Stomach (tissue), 8 donors: ENCODE measurements at regions not wholly inside any gene's neighbourhood (a gene's known extent, or its start where the extent isn't known, plus 50 kb on each side); places are given as distances from the start of the nearest gene placed in this dataset.

Source experiments
- DNase-seq, 2 donors: peaks; one replicate each; pipeline versions ENCODE4 v3.0.0 to v3.0.0-alpha.2; 2013 to 2019
- H3K27ac ChIP-seq, 5 donors: fragments of 200-600 bp in 4 of 5; sonication (generic) in 4 of 5; one replicate each; pipeline ENCODE4 v1.5.1; 2013 to 2019; ENCODE audit warnings: mild to moderate bottlenecking in 1 of 5, moderate library complexity in 1 of 5
- H3K27me3 ChIP-seq, 3 donors: fragments of 200-600 bp; sonication (generic); one replicate each; pipeline ENCODE4 v1.5.1; 2017 to 2019; ENCODE audit warnings: mixed run types in 1 of 3
- H3K36me3 ChIP-seq, 4 donors: fragments of 200-600 bp; sonication (generic); 1 replicate in 3 of 4; 2 replicates in 1 of 4; pipeline ENCODE4 v1.5.1; 2016 to 2019
- H3K4me1 ChIP-seq, 4 donors: fragments of 200-600 bp; sonication (generic); one replicate each; pipeline ENCODE4 v1.5.1; 2016 to 2019
- H3K4me3 ChIP-seq, 4 donors: fragments of 200-600 bp; sonication (generic) in 3 of 4; one replicate each; pipeline ENCODE4 v1.5.1; 2016 to 2019; ENCODE audit warnings: mild to moderate bottlenecking in 1 of 4
- H3K9me3 ChIP-seq, 4 donors: fragments of 200-600 bp; sonication (generic); one replicate each; pipeline ENCODE4 v1.5.1; 2016 to 2019
- EP300 ChIP-seq: sonication (generic); formaldehyde crosslinking; IDR thresholded peaks from one replicate; pipeline ENCODE4 v1.6.1; 2017; ENCODE audit warnings: antibody characterized with exemption
- POLR2A ChIP-seq, 4 donors: fragments of 450-650 bp; IDR thresholded peaks; one replicate each; pipeline ENCODE4 v1.6.1; 2016; ENCODE audit warnings: antibody characterized with exemption in 4 of 4, control low read depth in 2 of 4, mild to moderate bottlenecking in 1 of 4, moderate library complexity in 1 of 4
- POLR2AphosphoS5 ChIP-seq, 3 donors: sonication (generic); formaldehyde crosslinking; IDR thresholded peaks; one replicate each; pipeline ENCODE4 v1.6.1; 2016; ENCODE audit warnings: antibody characterized with exemption in 3 of 3
- WGBS, 5 donors: extraction: QIAGEN DNeasy Blood & Tissue Kit in 3 of 5; methylation state at CpG; one replicate each; pipeline versions ENCODE4 v1.1.5 to v1.1.7; 2013 to 2018; 5-methylcytosine and 5-hydroxymethylcytosine counted together
- intact Hi-C: fragments of 100-400 bp; cut with DNase I; formaldehyde crosslinking; loops from one replicate; pipeline ENCODE4 v1.15.1; 2023; ENCODE audit warnings: low total_unique reads
- TF ChIP-seq, protein P1 (sequence below), 7 experiments: fragments of 450-650 bp in 4 of 7; fragments of 200-600 bp in 3 of 7; sonication (generic) in 3 of 7; IDR thresholded peaks; one replicate each; pipeline ENCODE4 v1.5.1; 2016 to 2019; ENCODE audit warnings: antibody characterized with exemption in 7 of 7, control low read depth in 2 of 7, mild to moderate bottlenecking in 1 of 7
- donor health status: healthy with polysubstance abuse.
- donor health status: Bipolar disorder and iron deficiency.
- donor health status: healthy.

DNA sequence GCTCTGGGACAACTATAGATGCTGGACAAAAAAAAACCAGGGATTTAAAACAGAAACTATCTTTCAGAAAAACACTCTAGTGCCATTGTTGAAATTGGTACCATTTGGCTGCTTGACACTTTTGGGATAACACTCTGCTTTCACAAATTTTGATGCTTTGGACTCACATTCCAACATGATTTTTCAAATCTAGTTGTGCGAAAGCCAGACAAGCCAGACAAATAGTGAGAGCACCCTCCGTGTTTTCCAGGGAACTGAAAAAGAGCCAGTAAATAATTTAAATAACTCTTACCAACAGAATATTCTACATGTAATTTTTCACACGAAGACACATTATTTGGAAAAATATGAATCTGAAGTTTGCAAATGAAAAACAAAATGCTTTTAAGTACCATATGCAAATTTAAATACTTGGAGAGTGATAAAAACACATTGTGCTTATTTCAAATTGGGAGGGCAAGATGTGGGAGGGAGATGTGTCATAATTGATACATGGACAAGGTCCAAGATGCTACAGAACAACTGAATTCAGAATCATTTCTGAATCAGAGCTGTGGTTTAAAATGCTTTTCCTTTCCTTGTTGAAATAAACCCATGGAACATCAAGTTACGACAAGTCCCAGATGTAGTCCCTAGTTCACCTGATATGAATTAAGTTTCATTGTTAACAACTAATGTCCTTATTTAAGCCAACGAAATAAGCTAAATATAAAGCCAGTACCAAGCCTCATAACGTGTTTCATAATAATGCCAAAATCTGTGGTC lies 144.2 kb upstream of the SOX2 start:
- H3K4me3 ChIP-seq, result no peak overlapping the region
- no peaks in the 10 kb centered on the region for H3K27me3 ChIP-seq
- 69 to 86% (median 74%) methylated on average over 6 of the region's 6 CpGs for WGBS, 5 donors
- no peak overlapping the region for H3K27ac ChIP-seq
- no peaks in the 10 kb centered on the region for H3K4me1 ChIP-seq
- no peak for DNase-seq
- H3K36me3 ChIP-seq, result no peaks in the 10 kb centered on the region
- TF ChIP-seq EP300 (no peak), POLR2A (IDR thresholded peaks at IDR 0.05) (no peak), POLR2AphosphoS5 (IDR thresholded peaks at IDR 0.05) (no peak)
- TF ChIP-seq, protein P1, sequence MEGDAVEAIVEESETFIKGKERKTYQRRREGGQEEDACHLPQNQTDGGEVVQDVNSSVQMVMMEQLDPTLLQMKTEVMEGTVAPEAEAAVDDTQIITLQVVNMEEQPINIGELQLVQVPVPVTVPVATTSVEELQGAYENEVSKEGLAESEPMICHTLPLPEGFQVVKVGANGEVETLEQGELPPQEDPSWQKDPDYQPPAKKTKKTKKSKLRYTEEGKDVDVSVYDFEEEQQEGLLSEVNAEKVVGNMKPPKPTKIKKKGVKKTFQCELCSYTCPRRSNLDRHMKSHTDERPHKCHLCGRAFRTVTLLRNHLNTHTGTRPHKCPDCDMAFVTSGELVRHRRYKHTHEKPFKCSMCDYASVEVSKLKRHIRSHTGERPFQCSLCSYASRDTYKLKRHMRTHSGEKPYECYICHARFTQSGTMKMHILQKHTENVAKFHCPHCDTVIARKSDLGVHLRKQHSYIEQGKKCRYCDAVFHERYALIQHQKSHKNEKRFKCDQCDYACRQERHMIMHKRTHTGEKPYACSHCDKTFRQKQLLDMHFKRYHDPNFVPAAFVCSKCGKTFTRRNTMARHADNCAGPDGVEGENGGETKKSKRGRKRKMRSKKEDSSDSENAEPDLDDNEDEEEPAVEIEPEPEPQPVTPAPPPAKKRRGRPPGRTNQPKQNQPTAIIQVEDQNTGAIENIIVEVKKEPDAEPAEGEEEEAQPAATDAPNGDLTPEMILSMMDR (IDR thresholded peaks at IDR 0.05), result no peak
- no peaks in the 10 kb centered on the region for H3K9me3 ChIP-seq
- intact Hi-C loops, result no loop called here

DNA sequence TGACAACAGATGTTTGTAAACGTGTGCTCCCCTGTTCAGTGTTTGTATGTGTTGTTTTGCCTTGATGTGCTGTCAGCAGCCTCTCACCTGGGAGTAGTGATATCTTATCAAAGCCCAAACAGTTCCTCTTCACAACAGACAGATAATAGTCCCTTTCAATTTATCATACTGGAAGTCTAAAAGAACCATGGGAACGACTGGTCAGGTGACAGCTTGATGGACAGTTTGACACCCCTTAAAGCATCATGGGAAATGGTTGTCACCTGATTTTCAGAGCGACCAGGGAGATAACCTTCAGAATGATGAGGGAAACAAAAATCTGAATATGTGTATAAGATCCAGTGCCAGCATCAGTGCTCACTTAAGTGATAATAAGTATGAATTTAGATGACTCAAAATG lies 146.3 kb upstream of the SOX2 start:
- Histone ChIP-seq H3K4me1 (no peaks in the 10 kb centered on the region), H3K36me3 (no peaks in the 10 kb centered on the region), H3K27ac (no peak overlapping the region), H3K4me3 (no peak overlapping the region), H3K9me3 (no peaks in the 10 kb centered on the region), H3K27me3 (no peaks in the 10 kb centered on the region)
- TF ChIP-seq POLR2AphosphoS5 (IDR thresholded peaks at IDR 0.05) (no peak), POLR2A (IDR thresholded peaks at IDR 0.05) (no peak), EP300 (no peak)
- TF ChIP-seq, protein P1 (IDR thresholded peaks at IDR 0.05), result no peak
- DNase-seq, result no peak
- 20 to 40% (median 30%) methylated on average over 3 of the region's 3 CpGs for WGBS, 5 donors
- intact Hi-C loops, result no loop called here

DNA sequence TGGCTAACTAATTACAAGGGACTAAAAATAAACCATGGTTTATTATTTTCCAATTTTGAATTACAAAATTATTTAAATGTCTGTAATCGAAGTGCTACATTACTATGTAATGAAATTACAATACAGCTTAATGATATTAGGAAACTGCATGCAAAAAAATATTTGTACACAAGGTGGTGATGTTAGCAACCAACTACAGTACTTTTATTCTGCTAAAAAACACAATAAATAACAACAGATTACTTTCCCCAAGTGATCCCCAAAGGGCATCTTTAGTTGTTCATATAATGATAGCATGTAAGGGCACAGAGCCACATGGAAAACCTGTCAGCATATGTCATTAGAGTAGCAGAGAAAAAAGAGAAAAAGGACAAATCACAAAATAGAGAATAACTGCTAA lies 147.5 kb upstream of the SOX2 start:
- intact Hi-C loops, result no loop called here
- WGBS, 5 donors, result 64 to 89% (median 73%) methylated on average over 1 of the region's 1 CpG

DNA sequence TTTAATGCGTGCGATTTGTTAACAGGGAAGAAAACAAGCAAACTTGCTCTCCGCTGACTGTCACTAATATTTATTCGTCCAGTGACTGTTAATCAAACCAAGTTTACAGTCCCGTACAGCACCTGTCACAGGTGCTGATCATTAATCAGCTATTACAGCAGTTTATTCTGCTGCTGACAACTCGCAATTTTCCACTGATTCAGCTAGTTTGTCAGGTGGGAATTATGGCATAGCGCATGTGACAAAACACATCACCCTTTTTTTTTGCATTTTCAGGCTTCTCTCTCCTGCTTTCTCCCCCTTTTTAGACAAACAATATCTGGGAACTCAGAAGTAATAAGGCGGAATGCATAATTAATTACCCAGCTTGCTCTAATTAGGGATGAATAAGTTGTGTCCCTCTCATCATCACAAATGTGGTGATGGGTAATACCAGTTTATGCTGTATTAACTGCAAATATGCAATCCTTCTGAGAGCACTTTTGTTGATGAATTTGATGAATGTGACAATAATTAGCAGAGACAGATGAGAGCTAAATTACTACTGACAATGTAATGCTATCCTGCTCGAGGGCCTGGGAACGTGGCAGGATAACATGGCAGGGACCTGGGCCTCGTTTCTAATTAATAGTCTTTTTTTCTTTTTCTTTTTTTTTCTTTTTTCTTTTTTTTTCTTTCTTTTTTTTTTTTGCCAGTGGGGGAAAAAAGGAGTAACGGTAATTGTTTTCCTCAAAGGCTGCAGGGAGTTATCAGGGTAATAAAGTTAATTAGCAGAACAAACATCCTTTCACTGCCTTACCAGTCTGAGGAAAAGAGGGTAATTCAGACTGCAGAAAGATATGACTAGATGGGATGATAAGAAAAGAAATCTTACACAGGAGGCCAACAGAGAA lies 150.3 kb upstream of the SOX2 start:
- H3K27ac ChIP-seq, result no peak overlapping the region
- no peak for TF ChIP-seq EP300
- no peak for TF ChIP-seq POLR2A (IDR thresholded peaks at IDR 0.05)
- TF ChIP-seq POLR2AphosphoS5 (IDR thresholded peaks at IDR 0.05), result no peak
- TF ChIP-seq, protein P1 (IDR thresholded peaks at IDR 0.05), result no peak
- H3K27me3 ChIP-seq, result no peaks in the 10 kb centered on the region
- no peaks in the 10 kb centered on the region for H3K9me3 ChIP-seq
- intact Hi-C loops, result no loop called here
- H3K4me3 ChIP-seq, result no peak overlapping the region
- no peaks in the 10 kb centered on the region for H3K4me1 ChIP-seq
- DNase-seq, result peak in 1 of 2 donors; percentile 16
- WGBS, 5 donors, result 23 to 41% (median 31%) methylated on average over 12 of the region's 12 CpGs
- H3K36me3 ChIP-seq, result no peaks in the 10 kb centered on the region

More for the DNA sequence above, 147.5 kb upstream of the SOX2 start:
- Histone ChIP-seq H3K36me3 (no peaks in the 10 kb centered on the region), H3K4me3 (no peak overlapping the region), H3K9me3 (no peaks in the 10 kb centered on the region), H3K4me1 (no peaks in the 10 kb centered on the region), H3K27ac (no peak overlapping the region), H3K27me3 (no peaks in the 10 kb centered on the region)
- TF ChIP-seq, protein P1 (IDR thresholded peaks at IDR 0.05), result no peak
- TF ChIP-seq POLR2AphosphoS5 (IDR thresholded peaks at IDR 0.05), result no peak
- no peak for TF ChIP-seq EP300
- TF ChIP-seq POLR2A (IDR thresholded peaks at IDR 0.05), result no peak
- no peak for DNase-seq
